Spleen (tissue), 11 donors: ENCODE measurements at regions not wholly inside any gene's neighbourhood (a gene's known extent, or its start where the extent isn't known, plus 50 kb on each side); places are given as distances from the start of the nearest gene placed in this dataset.

Source experiments
- DNase-seq: peaks from one replicate; pipeline ENCODE4 v3.0.0-alpha.2; 2020
- H3K27ac ChIP-seq, 8 donors: fragments of 200-600 bp; sonication (generic) in 7 of 8; 1 replicate in 4 of 8; 2 replicates in 4 of 8; pipeline versions ENCODE4 v1.5.0 to v1.8.0; 2016 to 2021; ENCODE audit warnings: inconsistent platforms in 4 of 8, mild to moderate bottlenecking in 4 of 8, moderate library complexity in 1 of 8
- H3K27me3 ChIP-seq, 7 donors: fragments of 200-600 bp; sonication (generic) in 6 of 7; replicated peaks in 1 of 7; 1 replicate in 4 of 7; 2 replicates in 3 of 7; pipeline versions ENCODE4 v1.5.0 to v1.8.0; 2016 to 2021; ENCODE audit warnings: inconsistent platforms in 3 of 7, mild to moderate bottlenecking in 1 of 7
- H3K36me3 ChIP-seq, 6 donors: fragments of 200-600 bp; sonication (generic) in 5 of 6; 1 replicate in 4 of 6; 2 replicates in 2 of 6; pipeline versions ENCODE4 v1.5.0 to v1.8.0; 2016 to 2021; ENCODE audit warnings: inconsistent platforms in 2 of 6
- H3K4me1 ChIP-seq, 6 donors: fragments of 200-600 bp; sonication (generic) in 5 of 6; 1 replicate in 3 of 6; 2 replicates in 3 of 6; pipeline versions ENCODE4 v1.5.0 to v1.8.0; 2016 to 2021; ENCODE audit warnings: inconsistent platforms in 3 of 6
- H3K4me3 ChIP-seq, 8 donors: fragments of 200-600 bp; sonication (generic) in 7 of 8; 1 replicate in 4 of 8; 2 replicates in 4 of 8; pipeline versions ENCODE4 v1.5.0 to v1.8.0; 2016 to 2021; ENCODE audit warnings: inconsistent platforms in 4 of 8, mild to moderate bottlenecking in 4 of 8, moderate library complexity in 2 of 8
- H3K9me3 ChIP-seq, 8 donors: fragments of 200-600 bp; sonication (generic) in 7 of 8; 1 replicate in 4 of 8; 2 replicates in 4 of 8; pipeline versions ENCODE4 v1.5.0 to v1.8.0; 2016 to 2021; ENCODE audit warnings: inconsistent platforms in 4 of 8
- POLR2A ChIP-seq, 3 donors: fragments of 450-650 bp; IDR thresholded peaks; one replicate each; pipeline ENCODE4 v1.5.1; 2017; ENCODE audit warnings: antibody characterized with exemption in 3 of 3, mild to moderate bottlenecking in 1 of 3
- POLR2AphosphoS5 ChIP-seq, 3 donors: sonication (generic); formaldehyde crosslinking; IDR thresholded peaks; one replicate each; pipeline ENCODE4 v1.5.1; 2017; ENCODE audit warnings: antibody characterized with exemption in 3 of 3
- WGBS, 5 donors: extraction: QIAGEN DNeasy Blood & Tissue Kit in 3 of 5; methylation state at CpG; one replicate each; pipeline versions ENCODE4 v1.1.5 to v1.1.7; 2013 to 2018; 5-methylcytosine and 5-hydroxymethylcytosine counted together
- intact Hi-C: fragments of 100-400 bp; cut with DNase I; formaldehyde crosslinking; loops from one replicate; pipeline ENCODE4 v1.15.0; 2023; ENCODE audit warnings: low total_unique reads
- TF ChIP-seq, protein P1 (sequence below), 11 experiments: fragments of 200-600 bp in 7 of 11; fragments of 450-650 bp in 4 of 11; sonication (generic) in 4 of 11; IDR thresholded peaks in 8 of 11; conservative IDR thresholded peaks in 3 of 11; 1 replicate in 7 of 11; 2 replicates in 4 of 11; pipeline versions ENCODE4 v1.4.0 to v1.8.0; 2016 to 2021; ENCODE audit warnings: antibody characterized with exemption in 11 of 11, inconsistent platforms in 4 of 11, mild to moderate bottlenecking in 1 of 11
- donor health status: healthy with polysubstance abuse.
- donor health status: DM: no; HTN: no; CAD: no; lungs with moderate emphysema.
- donor health status: DM: no; HTN: no; CAD: no.
- donor health status: Bipolar disorder and iron deficiency.
- donor health status: healthy.
- donor health status: DM: no; HTN: no; CAD: no.
- donor health status: DM: yes; HTN: yes; CAD: no.

DNA sequence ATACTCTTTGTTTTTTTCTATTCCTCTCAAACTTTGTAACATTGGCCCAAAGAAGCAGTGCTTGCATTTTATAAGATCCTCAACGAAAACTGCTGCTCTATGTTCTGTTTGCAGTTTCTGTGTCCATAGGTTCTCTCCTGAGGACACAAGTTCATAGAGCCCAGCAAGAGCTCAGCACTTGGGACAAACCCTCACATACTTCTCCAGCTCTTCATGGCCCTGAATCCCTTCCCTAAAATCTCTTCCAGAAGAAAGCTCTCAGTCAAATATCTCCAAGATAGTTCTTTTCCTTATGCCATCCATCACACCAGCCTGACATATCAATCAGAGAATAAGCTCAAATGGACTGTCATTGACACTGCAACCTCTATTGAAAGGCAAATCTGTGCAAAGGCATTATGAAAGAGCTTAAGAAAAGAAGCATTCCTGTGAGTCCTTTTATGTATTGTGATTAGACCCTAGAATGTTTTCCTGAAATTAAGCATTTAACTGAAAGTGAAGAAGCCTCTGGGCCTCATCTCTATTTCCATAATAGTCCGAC lies 405.5 kb downstream of the ANKRD7 start:
- Histone ChIP-seq H3K4me3 (no peak overlapping the region), H3K27ac (no peak overlapping the region), H3K4me1 (no peaks in the 10 kb centered on the region), H3K36me3 (no peaks in the 10 kb centered on the region), H3K9me3 (peaks cover 0 to 12% (median 7%) of the 10 kb centered on the region in 8 donors), H3K27me3 (no peaks in the 10 kb centered on the region)
- intact Hi-C loops, result no loop called here
- no peak for DNase-seq
- WGBS, 5 donors, result 20 to 36% (median 24%) methylated on average over 2 of the region's 2 CpGs
- no peak for TF ChIP-seq POLR2AphosphoS5 (IDR thresholded peaks at IDR 0.05)
- TF ChIP-seq, protein P1, sequence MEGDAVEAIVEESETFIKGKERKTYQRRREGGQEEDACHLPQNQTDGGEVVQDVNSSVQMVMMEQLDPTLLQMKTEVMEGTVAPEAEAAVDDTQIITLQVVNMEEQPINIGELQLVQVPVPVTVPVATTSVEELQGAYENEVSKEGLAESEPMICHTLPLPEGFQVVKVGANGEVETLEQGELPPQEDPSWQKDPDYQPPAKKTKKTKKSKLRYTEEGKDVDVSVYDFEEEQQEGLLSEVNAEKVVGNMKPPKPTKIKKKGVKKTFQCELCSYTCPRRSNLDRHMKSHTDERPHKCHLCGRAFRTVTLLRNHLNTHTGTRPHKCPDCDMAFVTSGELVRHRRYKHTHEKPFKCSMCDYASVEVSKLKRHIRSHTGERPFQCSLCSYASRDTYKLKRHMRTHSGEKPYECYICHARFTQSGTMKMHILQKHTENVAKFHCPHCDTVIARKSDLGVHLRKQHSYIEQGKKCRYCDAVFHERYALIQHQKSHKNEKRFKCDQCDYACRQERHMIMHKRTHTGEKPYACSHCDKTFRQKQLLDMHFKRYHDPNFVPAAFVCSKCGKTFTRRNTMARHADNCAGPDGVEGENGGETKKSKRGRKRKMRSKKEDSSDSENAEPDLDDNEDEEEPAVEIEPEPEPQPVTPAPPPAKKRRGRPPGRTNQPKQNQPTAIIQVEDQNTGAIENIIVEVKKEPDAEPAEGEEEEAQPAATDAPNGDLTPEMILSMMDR (IDR thresholded peaks at IDR 0.05 in 8 of 11, conservative IDR thresholded peaks at IDR 0.05 in 3 of 11), result no peak
- TF ChIP-seq POLR2A (IDR thresholded peaks at IDR 0.05), result no peak

DNA sequence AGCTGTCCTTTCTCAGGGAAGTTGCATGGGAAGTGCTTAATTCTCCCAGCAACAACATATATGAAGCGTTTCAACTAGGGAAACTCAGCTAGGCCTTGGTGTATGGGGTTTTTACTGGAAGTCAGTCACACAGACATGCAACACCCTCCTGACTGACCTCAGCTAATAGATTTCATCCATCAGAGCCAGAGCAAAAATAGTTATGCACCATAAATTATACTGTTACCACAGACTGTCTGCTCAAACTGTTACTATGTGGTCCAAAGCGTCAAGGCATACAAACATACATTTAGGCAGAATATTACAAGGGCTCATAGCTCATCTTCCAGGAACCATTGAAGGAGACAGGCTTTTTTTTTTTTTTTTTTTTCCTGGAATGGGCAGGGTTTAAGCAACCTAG lies 417.9 kb downstream of the ANKRD7 start:
- WGBS, 5 donors, result 32 to 82% (median 66%) methylated on average over 2 of the region's 2 CpGs
- intact Hi-C loops, result no loop called here
- no peak for DNase-seq

DNA sequence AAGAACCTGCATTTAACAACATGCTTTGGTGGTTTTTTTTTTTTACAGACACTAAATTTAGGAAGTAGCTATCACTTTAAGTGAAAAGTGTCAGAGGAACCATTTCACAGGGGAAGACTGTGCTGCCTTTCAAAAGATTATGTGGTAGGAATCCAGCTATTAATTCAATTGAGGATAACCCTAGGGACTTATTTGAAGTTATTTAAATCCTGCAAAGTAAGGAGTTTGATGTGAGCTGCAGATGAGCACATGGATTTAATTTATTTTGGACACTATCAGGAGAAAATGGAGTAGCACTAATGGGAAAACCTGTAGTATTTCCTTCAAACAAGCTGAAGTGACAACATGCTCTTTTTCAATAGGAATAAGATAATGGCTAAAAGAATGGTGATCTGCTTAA lies 419.8 kb downstream of the ANKRD7 start:
- Histone ChIP-seq H3K4me3 (no peak overlapping the region), H3K4me1 (no peaks in the 10 kb centered on the region), H3K36me3 (no peaks in the 10 kb centered on the region), H3K9me3 (no peaks in the 10 kb centered on the region), H3K27me3 (no peaks in the 10 kb centered on the region), H3K27ac (no peak overlapping the region)
- TF ChIP-seq, protein P1 (IDR thresholded peaks at IDR 0.05 in 8 of 11, conservative IDR thresholded peaks at IDR 0.05 in 3 of 11), result no peak
- TF ChIP-seq POLR2A (IDR thresholded peaks at IDR 0.05) (no peak), POLR2AphosphoS5 (IDR thresholded peaks at IDR 0.05) (no peak)
- intact Hi-C loops, result no loop called here
- DNase-seq, result no peak

More for the DNA sequence above, 417.9 kb downstream of the ANKRD7 start:
- Histone ChIP-seq H3K27me3 (no peaks in the 10 kb centered on the region), H3K9me3 (no peaks in the 10 kb centered on the region), H3K27ac (no peak overlapping the region), H3K4me3 (no peak overlapping the region), H3K4me1 (no peaks in the 10 kb centered on the region), H3K36me3 (no peaks in the 10 kb centered on the region)
- TF ChIP-seq POLR2AphosphoS5 (IDR thresholded peaks at IDR 0.05) (no peak), POLR2A (IDR thresholded peaks at IDR 0.05) (no peak)
- TF ChIP-seq, protein P1 (IDR thresholded peaks at IDR 0.05 in 8 of 11, conservative IDR thresholded peaks at IDR 0.05 in 3 of 11), result no peak

DNA sequence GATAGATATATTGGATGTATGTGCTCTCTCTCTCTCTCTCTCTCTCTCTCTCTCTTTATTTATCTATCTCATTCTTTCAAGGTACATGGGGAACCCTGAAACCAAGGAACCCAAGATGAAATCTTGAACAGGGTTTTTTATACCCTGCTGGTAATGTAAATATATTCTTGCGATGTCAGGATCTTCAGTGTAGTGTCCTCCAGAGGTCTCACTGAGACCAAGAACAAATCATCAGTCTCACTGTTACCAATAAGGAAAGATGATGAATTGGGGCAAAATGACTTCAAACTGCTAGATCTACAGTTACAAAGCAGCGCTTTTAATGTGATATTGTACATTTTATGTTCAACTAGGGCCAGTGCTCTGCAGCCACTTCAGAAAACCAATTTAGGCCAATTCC lies 423.5 kb downstream of the ANKRD7 start:
- Histone ChIP-seq H3K4me3 (no peak overlapping the region), H3K27me3 (no peaks in the 10 kb centered on the region), H3K36me3 (no peaks in the 10 kb centered on the region), H3K27ac (no peak overlapping the region), H3K9me3 (no peaks in the 10 kb centered on the region), H3K4me1 (no peaks in the 10 kb centered on the region)
- TF ChIP-seq POLR2AphosphoS5 (IDR thresholded peaks at IDR 0.05) (no peak), POLR2A (IDR thresholded peaks at IDR 0.05) (no peak)
- TF ChIP-seq, protein P1 (IDR thresholded peaks at IDR 0.05 in 8 of 11, conservative IDR thresholded peaks at IDR 0.05 in 3 of 11), result no peak
- intact Hi-C loops, result no loop called here
- 84 to 90% (median 86%) methylated on average over 2 of the region's 2 CpGs for WGBS, 5 donors
- no peak for DNase-seq
